NCI-H345 (cell line): ENCODE measurements at regions not wholly inside any gene's neighbourhood (a gene's known extent, or its start where the extent isn't known, plus 50 kb on each side); places are given as distances from the start of the nearest gene placed in this dataset.

ENCODE experiments used
- DNase-seq: peaks from one replicate; lab custom pipeline; 2025; lab: John Stamatoyannopoulos, UW

GRCh38 chr3:59698091-59698490 is 648.3 kb upstream of the CFAP20DC start:
- no peak for DNase-seq

DNA sequence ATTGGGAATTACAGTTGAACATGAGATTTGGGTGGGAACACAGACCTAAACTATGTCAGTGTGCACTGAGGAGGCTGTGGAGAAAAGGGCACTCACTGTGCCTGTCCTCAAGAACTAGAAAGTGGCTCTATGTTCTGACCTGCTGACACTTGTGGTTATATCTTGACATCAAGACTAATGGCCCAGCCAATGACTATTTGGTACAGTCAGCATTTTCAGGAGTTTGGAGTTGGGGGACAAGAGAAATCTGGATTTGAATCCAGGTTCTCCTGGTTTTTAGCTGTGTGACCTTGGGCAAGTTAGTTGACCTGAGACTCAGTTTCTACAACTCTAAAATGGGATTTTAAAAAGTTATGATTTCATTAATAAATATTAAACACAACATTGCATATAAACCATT is 647.0 kb upstream of the CFAP20DC start:
- DNase-seq, result no peak

- DNase-seq, result peak; percentile 21
Observed at GRCh38 chr3:59695860-59696259, 646.0 kb upstream of the CFAP20DC start.

GRCh38 chr3:59692117-59692516 is 642.3 kb upstream of the CFAP20DC start:
- DNase-seq, result no peak

DNA sequence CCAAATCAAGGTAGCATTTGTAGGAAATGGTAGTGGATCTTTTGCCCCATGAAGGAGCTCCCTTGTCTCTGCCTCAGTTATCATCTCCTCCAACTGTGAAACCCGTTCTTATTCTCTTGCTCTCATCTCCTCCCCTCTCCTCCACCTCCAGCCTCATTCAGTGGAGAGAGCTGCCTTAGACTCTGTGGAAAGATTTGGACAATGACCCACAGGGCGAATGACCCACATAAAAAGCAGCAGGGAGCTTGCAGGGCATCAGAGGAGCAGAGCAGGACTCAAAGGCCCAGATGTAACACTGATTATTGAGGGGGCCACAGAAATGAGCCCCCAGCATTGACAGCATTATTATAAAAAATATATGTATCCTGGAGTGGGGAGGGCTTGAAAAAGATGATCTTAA is 641.1 kb upstream of the CFAP20DC start:
- DNase-seq, result no peak

- DNase-seq, result peak; percentile 26
Observed at GRCh38 chr3:59688636-59689035, 638.8 kb upstream of the CFAP20DC start.

- no peak for DNase-seq
Observed at GRCh38 chr3:59685432-59685831, 635.6 kb upstream of the CFAP20DC start.

GRCh38 chr3:59684766-59685165 is 634.9 kb upstream of the CFAP20DC start:
- DNase-seq, result no peak

GRCh38 chr3:59680919-59681318 is 631.1 kb upstream of the CFAP20DC start:
- DNase-seq, result no peak

- no peak for DNase-seq
Observed at GRCh38 chr3:59677747-59678702, 628.2 kb upstream of the CFAP20DC start.

DNA sequence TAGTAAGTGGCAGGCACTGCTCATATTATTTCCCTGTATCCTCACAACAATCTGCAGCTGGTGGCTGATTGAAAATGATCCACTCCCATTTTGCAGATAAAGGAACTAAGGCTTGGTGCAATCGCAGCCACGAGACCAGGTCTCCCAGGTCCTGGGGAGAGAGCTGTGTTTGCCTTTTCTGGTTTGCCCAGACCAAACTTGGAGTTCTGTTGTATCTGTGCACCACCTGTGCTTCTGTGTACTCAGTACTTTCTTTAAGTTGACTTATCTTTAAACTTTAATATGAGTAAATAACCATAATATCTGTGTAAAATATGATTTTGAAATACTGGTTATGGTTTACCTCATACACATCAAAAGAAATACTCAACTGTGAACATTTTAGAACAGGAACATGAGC is 625.7 kb upstream of the CFAP20DC start:
- DNase-seq, result no peak

- no peak for DNase-seq
Observed at GRCh38 chr3:59663076-59663850, 613.4 kb upstream of the CFAP20DC start.

DNA sequence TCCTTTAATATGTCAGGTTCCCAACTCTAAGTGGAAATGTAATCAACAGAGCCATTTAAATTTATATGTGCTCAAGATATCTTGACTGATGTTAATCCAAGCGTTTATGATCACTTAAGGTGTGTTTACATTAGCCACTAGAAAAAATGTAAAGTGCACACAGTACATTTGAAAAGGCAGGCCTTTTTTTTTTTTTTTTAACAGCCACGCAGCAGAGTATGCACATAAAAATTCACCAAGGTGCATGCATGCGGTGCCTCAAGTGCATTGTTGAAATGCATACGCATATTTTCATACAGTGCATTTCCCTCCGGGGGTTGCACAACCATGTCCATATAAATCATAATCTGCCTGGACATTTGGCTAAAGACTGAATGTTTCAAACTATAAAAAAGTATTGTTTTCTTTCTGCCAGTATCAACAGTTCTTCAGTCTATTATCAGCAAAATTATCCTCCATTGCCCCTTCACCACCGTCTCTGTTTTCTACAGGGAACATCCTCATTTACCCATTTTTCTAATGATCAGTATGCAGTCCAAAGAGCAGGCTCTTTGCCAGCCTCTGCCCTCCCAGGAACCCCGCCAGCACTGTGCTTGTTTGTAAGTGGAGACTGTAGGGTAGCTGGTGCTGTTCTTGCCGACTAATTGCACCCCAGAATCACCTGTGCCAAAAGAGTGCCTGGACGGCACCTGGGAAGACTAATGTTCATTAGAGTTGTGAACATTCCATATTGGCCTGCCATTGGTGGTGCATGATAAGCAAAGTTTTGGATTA is 611.2 kb upstream of the CFAP20DC start:
- DNase-seq, result peak; percentile 68

DNA sequence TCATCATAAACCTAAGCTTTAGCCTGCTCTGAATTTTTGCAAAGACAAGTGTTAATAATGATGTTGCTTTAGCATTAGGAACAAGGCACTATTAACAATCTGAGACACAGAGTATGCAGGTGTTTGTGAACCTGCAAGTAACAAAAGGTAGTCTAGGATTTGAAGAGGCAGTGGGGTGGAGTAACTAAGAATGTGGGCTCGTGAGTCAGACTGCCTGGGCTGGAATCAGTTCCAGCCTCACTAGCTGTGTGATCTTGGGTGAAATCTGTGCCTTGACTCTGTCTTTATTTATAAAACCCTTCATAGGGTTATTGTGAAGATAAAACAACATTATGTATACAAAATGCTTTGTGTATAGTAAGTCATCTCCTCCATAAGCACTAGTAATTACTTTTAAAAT is 610.6 kb upstream of the CFAP20DC start:
- peak; percentile 18 for DNase-seq

- no peak for DNase-seq
Observed at GRCh38 chr3:59659755-59660154, 609.9 kb upstream of the CFAP20DC start.

GRCh38 chr3:59658866-59659265 is 609.0 kb upstream of the CFAP20DC start:
- no peak for DNase-seq

DNA sequence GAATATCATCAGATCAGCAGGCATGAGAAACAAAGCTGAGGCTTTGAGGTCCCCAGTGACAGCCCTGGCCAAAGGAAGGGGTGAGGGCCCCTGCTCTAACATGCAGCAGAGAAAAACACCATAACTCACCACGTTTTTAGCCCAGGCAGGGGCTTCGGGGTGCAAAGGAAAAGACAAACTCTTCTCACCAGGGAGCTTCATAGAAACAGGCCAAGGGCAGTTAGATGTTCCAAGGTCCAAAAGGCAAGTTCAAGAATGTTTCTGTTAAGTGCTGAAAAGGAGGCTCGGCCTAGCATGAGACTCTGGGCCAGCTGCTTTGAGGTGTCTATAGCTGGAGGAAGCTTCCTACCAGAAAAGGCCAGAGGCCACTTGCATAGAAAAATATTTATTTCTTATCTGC is 608.4 kb upstream of the CFAP20DC start:
- no peak for DNase-seq

GRCh38 chr3:59655418-59656015 is 605.7 kb upstream of the CFAP20DC start:
- no peak for DNase-seq

DNA sequence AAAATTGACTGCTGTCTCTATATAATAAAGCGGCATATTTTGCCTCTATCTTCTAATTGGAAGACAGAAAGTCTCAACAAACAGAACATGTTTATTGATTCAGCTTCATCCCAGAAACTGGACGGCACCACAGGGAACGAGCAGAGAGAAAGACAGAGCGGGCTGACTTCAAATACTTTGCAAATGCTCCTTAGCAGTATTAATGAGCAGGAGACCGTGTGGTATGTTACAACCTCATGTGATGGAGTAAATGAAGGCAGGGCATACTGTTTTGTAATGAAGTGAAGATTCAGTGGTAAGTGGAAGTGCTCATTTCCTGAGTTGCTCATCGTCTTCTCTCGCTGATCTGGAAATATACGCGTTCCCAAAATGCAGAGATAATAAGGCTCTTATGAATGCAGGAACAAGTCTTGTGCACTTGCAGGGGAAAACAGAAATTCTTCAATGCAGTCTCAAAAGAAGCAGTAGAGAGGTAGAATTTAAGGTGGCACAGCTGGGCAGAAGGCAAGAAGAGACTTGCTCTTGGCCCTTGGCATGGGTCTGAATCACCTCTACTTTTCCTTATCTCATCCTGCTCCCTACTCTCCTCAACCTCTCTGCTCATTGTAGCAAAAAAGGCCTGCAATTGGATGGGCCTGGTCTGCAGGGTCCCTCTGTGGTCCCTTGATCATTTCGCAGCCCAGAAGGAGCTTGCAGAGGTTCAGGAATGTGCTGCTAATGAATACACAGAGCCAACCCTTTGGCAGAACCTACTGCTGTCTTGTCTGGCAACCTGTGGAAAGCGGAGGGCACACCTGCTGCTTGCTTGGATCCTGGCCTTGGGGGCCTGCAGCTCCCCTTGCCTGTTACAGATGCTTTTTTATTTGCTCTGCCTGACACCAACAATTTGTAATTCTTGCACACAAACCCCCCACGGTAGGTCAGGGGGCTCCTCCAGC is 604.9 kb upstream of the CFAP20DC start:
- no peak for DNase-seq

- DNase-seq, result no peak
Observed at GRCh38 chr3:59654123-59654479, 604.3 kb upstream of the CFAP20DC start.
